SK-N-SH (cell line): ENCODE measurements at regions not wholly inside any gene's neighbourhood (a gene's known extent, or its start where the extent isn't known, plus 50 kb on each side); places are given as distances from the start of the nearest gene placed in this dataset.
"Not testable (repeated sequence)": the region's sequence is repeated elsewhere in the genome, so short reads cannot be mapped to it uniquely, and the experiment has no call there.

Experiments used
- CTCF ChIA-PET: fragments of 300-600, 350-600 bp; formaldehyde crosslinking; extraction: SDS; loops from one replicate; lab custom pipeline; 2021; lab: Yijun Ruan, JAX
- POLR2A ChIA-PET: fragments of 350-600 bp; sonication (Branson Sonifier 250); formaldehyde crosslinking; extraction: SDS; loops from one replicate; lab custom pipeline; 2020; ENCODE audit warnings: antibody characterized with exemption, inconsistent platforms; lab: Yijun Ruan, JAX
- DNase-seq: peaks from one replicate; pipeline ENCODE4 v3.0.0; 2012
- H2AFZ ChIP-seq: fragments of 200-600 bp; sonication (generic); 2 replicates; pipeline ENCODE4 v1.8.1; 2016; ENCODE audit warnings: antibody characterized with exemption, mild to moderate bottlenecking, low read depth
- H3F3A ChIP-seq: fragments of 200-600 bp; sonication (generic); replicated peaks from 2 replicates; pipeline ENCODE3; 2016; ENCODE audit warnings: antibody characterized with exemption, mild to moderate bottlenecking; ENCODE audit not compliant: insufficient read depth
- H3K27ac ChIP-seq, 2 experiments: fragments of 200-500 bp in 1 of 2; fragments of 200-600 bp in 1 of 2; sonication (Bioruptor generic) in 1 of 2; sonication (generic), shearing (Covaris generic) in 1 of 2; 2 replicates each; pipeline versions ENCODE4 v1.5.1 to v1.6.1; 2014 to 2016; ENCODE audit warnings: low read depth in 2 of 2, inconsistent platforms in 1 of 2, low read length in 1 of 2, mild to moderate bottlenecking in 1 of 2, mixed read lengths in 1 of 2
- H3K27me3 ChIP-seq: fragments of 200-600 bp; sonication (generic), shearing (Covaris generic); 2 replicates; pipeline ENCODE4 v1.6.1; 2016; ENCODE audit warnings: mixed run types; ENCODE audit not compliant: insufficient read depth
- H3K36me3 ChIP-seq, 2 experiments: fragments of 200-500 bp in 1 of 2; fragments of 200-600 bp in 1 of 2; sonication (Bioruptor generic) in 1 of 2; sonication (generic) in 1 of 2; replicated peaks in 1 of 2; 2 replicates each; pipeline versions ENCODE3 to v1.5.1; 2014 to 2016; ENCODE audit warnings: low read length in 1 of 2, mild to moderate bottlenecking in 1 of 2; ENCODE audit not compliant: insufficient read depth in 2 of 2, control insufficient read depth in 1 of 2
- H3K4me1 ChIP-seq, 2 experiments: fragments of 200-500 bp in 1 of 2; fragments of 200-600 bp in 1 of 2; sonication (Bioruptor generic) in 1 of 2; sonication (generic), shearing (Covaris generic) in 1 of 2; 2 replicates each; pipeline versions ENCODE4 v1.5.1 to v1.6.1; 2014 to 2016; ENCODE audit warnings: low read depth in 1 of 2, low read length in 1 of 2, mixed run types in 1 of 2; ENCODE audit not compliant: insufficient read depth in 2 of 2, control insufficient read depth in 1 of 2
- H3K4me2 ChIP-seq: fragments of 200-600 bp; sonication (generic), shearing (Covaris generic); 2 replicates; pipeline ENCODE4 v1.6.1; 2017; ENCODE audit warnings: mixed run types
- H3K4me3 ChIP-seq, 2 experiments: fragments of 200-500 bp in 1 of 2; fragments of 200-600 bp in 1 of 2; sonication (Bioruptor generic) in 1 of 2; sonication (generic), shearing (Covaris generic) in 1 of 2; 2 replicates each; pipeline versions ENCODE4 v1.5.1 to v1.8.1; 2014 to 2016; ENCODE audit warnings: low read depth in 2 of 2, inconsistent platforms in 1 of 2, low read length in 1 of 2, mild to moderate bottlenecking in 1 of 2, mixed read lengths in 1 of 2, moderate library complexity in 1 of 2
- H3K79me2 ChIP-seq: fragments of 200-600 bp; sonication (generic); 2 replicates; pipeline ENCODE4 v1.8.1; 2017; ENCODE audit warnings: mild to moderate bottlenecking; ENCODE audit not compliant: insufficient read depth
- H3K9ac ChIP-seq: fragments of 200-600 bp; sonication (generic); 2 replicates; pipeline ENCODE4 v1.6.1; 2017; ENCODE audit warnings: mixed run types
- H3K9me2 ChIP-seq: fragments of 200-600 bp; sonication (generic); 2 replicates; pipeline ENCODE4 v1.6.1; 2017; ENCODE audit warnings: mixed run types
- H3K9me3 ChIP-seq: fragments of 200-600 bp; sonication (generic); 2 replicates; pipeline ENCODE4 v1.6.1; 2017; ENCODE audit warnings: mixed run types, mild to moderate bottlenecking, moderate library complexity
- H4K20me1 ChIP-seq: fragments of 200-600 bp; sonication (generic); 2 replicates; pipeline ENCODE4 v1.6.1; 2017; ENCODE audit warnings: mild to moderate bottlenecking, mixed run types; ENCODE audit not compliant: insufficient read depth
- CHD2 ChIP-seq: fragments of 150-350 bp; IDR thresholded peaks from 2 replicates; pipeline ENCODE4 v1.6.1; 2018; ENCODE audit warnings: low read length; ENCODE audit not compliant: partially characterized antibody
- FOSL2 ChIP-seq: IDR thresholded peaks from 2 replicates; pipeline ENCODE4 v1.4.0; 2012; ENCODE audit warnings: low read depth, mild to moderate bottlenecking, moderate library complexity, borderline replicate concordance
- FOXJ3 ChIP-seq: sonication (generic); formaldehyde crosslinking; IDR thresholded peaks from 2 replicates; pipeline ENCODE4 v1.5.1; 2020; ENCODE audit warnings: mild to moderate bottlenecking, missing genetic modification reagents
- FOXM1 ChIP-seq: IDR thresholded peaks from 2 replicates; pipeline ENCODE4 v1.4.0; 2012; ENCODE audit warnings: low read depth, mild to moderate bottlenecking
- GABPA ChIP-seq: IDR thresholded peaks from 2 replicates; pipeline ENCODE4 v1.4.0; 2012; ENCODE audit warnings: low read depth, mild to moderate bottlenecking
- JUND ChIP-seq: IDR thresholded peaks from 2 replicates; pipeline ENCODE4 v1.4.0; 2012
- MXI1 ChIP-seq: IDR thresholded peaks from 2 replicates; pipeline ENCODE4 v1.6.1; 2012; ENCODE audit warnings: mild to moderate bottlenecking, low read depth, low read length, improper control_type of control experiment
- NFIC ChIP-seq: IDR thresholded peaks from 2 replicates; pipeline ENCODE4 v1.4.0; 2012; ENCODE audit warnings: borderline replicate concordance
- POLR2AphosphoS5 ChIP-seq: IDR thresholded peaks from 2 replicates; pipeline ENCODE4 v1.6.1; 2012; ENCODE audit warnings: low read depth, low read length
- RXRA ChIP-seq: IDR thresholded peaks from 2 replicates; pipeline ENCODE4 v1.4.0; 2012; ENCODE audit warnings: low read depth, mild to moderate bottlenecking, borderline replicate concordance
- TCF12 ChIP-seq: IDR thresholded peaks from 2 replicates; pipeline ENCODE4 v1.4.0; 2012
- WGBS: methylation state at CpG from one replicate; pipeline ENCODE4 v1.1.6; 2017; ENCODE audit warnings: low lambda C conversion rate; 5-methylcytosine and 5-hydroxymethylcytosine counted together
- TF ChIP-seq, protein P1 (sequence below): fragments of 200-600 bp; sonication (generic); IDR thresholded peaks from 2 replicates; pipeline ENCODE4 v1.6.1; 2017; ENCODE audit warnings: antibody characterized with exemption, mild to moderate bottlenecking, moderate library complexity
- TF ChIP-seq, protein P2 (sequence below): IDR thresholded peaks from 2 replicates; pipeline ENCODE4 v1.4.0; 2012; ENCODE audit warnings: low read depth, borderline replicate concordance
- TF ChIP-seq, protein P3 (sequence below): IDR thresholded peaks from 2 replicates; pipeline ENCODE4 v1.4.0; 2012; ENCODE audit warnings: low read depth
- TF ChIP-seq, protein P4 (sequence below): IDR thresholded peaks from 2 replicates; pipeline ENCODE4; 2012

DNA sequence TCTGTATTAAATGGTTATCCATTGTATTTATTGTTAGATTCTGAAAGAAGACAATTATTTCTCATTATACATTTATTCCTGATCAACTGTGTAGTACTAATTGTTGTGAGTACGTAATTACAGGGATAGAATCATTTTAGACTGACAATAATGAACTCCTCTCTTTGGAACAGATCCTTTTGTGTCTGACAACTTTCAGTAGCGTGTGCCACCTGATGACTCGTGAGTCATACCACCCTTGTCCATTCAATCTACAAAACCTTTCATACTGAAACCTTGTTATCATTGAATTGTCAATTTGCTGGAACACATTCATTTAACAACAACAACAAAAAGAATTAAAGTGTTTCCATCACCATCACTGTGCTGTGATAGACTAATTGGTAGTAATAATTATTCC, 602.7 kb upstream of the PCDH7 start (continued):
- TF ChIP-seq TCF12 (no peak), FOXM1 (no peak), CHD2 (no peak), MXI1 (no peak), POLR2AphosphoS5 (no peak), RXRA (no peak)
- TF ChIP-seq, protein P1, sequence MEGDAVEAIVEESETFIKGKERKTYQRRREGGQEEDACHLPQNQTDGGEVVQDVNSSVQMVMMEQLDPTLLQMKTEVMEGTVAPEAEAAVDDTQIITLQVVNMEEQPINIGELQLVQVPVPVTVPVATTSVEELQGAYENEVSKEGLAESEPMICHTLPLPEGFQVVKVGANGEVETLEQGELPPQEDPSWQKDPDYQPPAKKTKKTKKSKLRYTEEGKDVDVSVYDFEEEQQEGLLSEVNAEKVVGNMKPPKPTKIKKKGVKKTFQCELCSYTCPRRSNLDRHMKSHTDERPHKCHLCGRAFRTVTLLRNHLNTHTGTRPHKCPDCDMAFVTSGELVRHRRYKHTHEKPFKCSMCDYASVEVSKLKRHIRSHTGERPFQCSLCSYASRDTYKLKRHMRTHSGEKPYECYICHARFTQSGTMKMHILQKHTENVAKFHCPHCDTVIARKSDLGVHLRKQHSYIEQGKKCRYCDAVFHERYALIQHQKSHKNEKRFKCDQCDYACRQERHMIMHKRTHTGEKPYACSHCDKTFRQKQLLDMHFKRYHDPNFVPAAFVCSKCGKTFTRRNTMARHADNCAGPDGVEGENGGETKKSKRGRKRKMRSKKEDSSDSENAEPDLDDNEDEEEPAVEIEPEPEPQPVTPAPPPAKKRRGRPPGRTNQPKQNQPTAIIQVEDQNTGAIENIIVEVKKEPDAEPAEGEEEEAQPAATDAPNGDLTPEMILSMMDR, result no peak
- TF ChIP-seq, protein P2, sequence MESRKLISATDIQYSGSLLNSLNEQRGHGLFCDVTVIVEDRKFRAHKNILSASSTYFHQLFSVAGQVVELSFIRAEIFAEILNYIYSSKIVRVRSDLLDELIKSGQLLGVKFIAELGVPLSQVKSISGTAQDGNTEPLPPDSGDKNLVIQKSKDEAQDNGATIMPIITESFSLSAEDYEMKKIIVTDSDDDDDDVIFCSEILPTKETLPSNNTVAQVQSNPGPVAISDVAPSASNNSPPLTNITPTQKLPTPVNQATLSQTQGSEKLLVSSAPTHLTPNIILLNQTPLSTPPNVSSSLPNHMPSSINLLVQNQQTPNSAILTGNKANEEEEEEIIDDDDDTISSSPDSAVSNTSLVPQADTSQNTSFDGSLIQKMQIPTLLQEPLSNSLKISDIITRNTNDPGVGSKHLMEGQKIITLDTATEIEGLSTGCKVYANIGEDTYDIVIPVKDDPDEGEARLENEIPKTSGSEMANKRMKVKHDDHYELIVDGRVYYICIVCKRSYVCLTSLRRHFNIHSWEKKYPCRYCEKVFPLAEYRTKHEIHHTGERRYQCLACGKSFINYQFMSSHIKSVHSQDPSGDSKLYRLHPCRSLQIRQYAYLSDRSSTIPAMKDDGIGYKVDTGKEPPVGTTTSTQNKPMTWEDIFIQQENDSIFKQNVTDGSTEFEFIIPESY, result no peak
- TF ChIP-seq, protein P3, sequence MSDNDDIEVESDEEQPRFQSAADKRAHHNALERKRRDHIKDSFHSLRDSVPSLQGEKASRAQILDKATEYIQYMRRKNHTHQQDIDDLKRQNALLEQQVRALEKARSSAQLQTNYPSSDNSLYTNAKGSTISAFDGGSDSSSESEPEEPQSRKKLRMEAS, result no peak

DNA sequence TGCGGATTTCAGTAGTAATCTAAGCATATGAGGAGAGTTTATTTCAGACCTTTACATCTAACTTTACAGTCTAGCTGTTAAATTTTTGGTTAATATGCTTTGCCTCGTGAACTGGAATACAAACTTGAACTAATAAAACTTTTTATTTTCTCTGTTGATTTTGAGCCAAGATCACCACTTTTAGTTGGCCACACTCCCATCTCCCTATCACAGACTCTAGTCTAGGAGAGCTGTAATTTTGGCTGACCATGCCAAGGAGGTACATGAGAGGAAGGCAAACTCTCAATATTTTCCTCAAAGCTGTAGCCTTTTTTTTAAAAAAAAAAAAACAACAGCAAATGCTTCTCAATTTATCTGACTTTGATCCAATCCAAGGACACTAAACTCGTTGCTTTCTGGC, 597.5 kb upstream of the PCDH7 start:
- 3% methylated on average over 3 of the region's 3 CpGs for WGBS
- no peak overlapping the region for H3K27ac ChIP-seq
- ChIA-PET POLR2A (no interaction called here), CTCF (no interaction called here)
- no peak for DNase-seq
- H3K36me3 ChIP-seq, result no peaks in the 10 kb centered on the region
- no peak overlapping the region for H3K4me3 ChIP-seq
- no peaks in the 10 kb centered on the region for H3K4me1 ChIP-seq
- H3K27me3 ChIP-seq, result no peaks in the 10 kb centered on the region
- H3K9me3 ChIP-seq, result no peaks in the 10 kb centered on the region; the same call in 1 of the 2 replicates
- no peak overlapping the region for H2AFZ ChIP-seq
- H4K20me1 ChIP-seq, result no peaks in the 10 kb centered on the region
- no peak overlapping the region for H3K9ac ChIP-seq
- H3K4me2 ChIP-seq, result no peak overlapping the region
- H3K9me2 ChIP-seq, result 0 out of 2 replicates have a peak, but pooled peaks cover 4% of the 10 kb centered on the region
- no peak for TF ChIP-seq JUND
- TF ChIP-seq NFIC, result no peak
- TF ChIP-seq, protein P4, sequence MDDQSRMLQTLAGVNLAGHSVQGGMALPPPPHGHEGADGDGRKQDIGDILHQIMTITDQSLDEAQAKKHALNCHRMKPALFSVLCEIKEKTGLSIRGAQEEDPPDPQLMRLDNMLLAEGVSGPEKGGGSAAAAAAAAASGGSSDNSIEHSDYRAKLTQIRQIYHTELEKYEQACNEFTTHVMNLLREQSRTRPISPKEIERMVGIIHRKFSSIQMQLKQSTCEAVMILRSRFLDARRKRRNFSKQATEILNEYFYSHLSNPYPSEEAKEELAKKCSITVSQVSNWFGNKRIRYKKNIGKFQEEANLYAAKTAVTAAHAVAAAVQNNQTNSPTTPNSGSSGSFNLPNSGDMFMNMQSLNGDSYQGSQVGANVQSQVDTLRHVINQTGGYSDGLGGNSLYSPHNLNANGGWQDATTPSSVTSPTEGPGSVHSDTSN, result no peak
- no peak for TF ChIP-seq FOXJ3 (CRISPR knock-in tag)
- TF ChIP-seq, protein P3, result no peak
- TF ChIP-seq MXI1, result no peak
- TF ChIP-seq GABPA, result no peak
- TF ChIP-seq POLR2AphosphoS5, result no peak
- TF ChIP-seq FOSL2, result no peak
- TF ChIP-seq, protein P2, result no peak
- no peak for TF ChIP-seq RXRA
- no peaks in the 10 kb centered on the region for H3K79me2 ChIP-seq
- no peaks in the 10 kb centered on the region for H3F3A ChIP-seq

DNA sequence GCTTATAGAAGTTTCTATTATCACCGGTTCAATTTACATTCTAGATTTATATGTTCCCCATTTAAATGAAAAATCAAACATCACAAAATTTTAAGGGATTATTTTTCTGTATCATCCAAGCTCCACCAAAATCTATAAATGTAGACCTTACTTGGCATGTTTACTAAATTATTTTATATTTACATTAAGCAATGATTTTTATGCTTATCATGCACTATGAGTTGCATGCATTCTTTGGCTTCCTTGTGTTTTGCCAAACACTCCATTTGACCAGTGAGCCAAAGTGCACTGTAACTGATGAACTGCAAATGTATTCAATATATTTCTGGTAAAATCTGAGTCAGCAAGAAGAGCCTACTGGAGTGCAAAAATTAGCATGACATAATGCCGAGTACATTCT, 595.5 kb upstream of the PCDH7 start:
- H3K4me1 ChIP-seq, H3K4me3 ChIP-seq, H3F3A ChIP-seq, H3K9me2 ChIP-seq, POLR2A ChIA-PET, H2AFZ ChIP-seq, H3K9me3 ChIP-seq, CTCF ChIA-PET, DNase-seq, H3K27me3 ChIP-seq, H3K4me2 ChIP-seq, H3K79me2 ChIP-seq, H3K27ac ChIP-seq, H3K36me3 ChIP-seq, H4K20me1 ChIP-seq, H3K9ac ChIP-seq: not testable (repeated sequence)
- WGBS, result 27% methylated on average over 1 of the region's 2 CpGs
